GM12878 (cell line): ENCODE measurements at regions not wholly inside any gene's neighbourhood (a gene's known extent, or its start where the extent isn't known, plus 50 kb on each side); places are given as distances from the start of the nearest gene placed in this dataset.

Experiments
- ATAC-seq: fragments of 200-7000 bp; cut with Tn5 transposase; 3 replicates; pipeline ENCODE4 v1.9.1; 2020; ENCODE audit warnings: mild to moderate bottlenecking, moderate library complexity
- BruUV-seq: library from RNA; stranded (reverse); fragments of 400-500 nt; replicated peaks from 2 replicates; lab custom pipeline; 2021; lab: Mats Ljungman, UMichigan
- CTCF ChIA-PET: fragments of 300-600 bp; sonication (Branson Sonifier 250); formaldehyde crosslinking; extraction: SDS; loops from one replicate; lab custom pipeline; 2021; ENCODE audit warnings: inconsistent platforms; lab: Yijun Ruan, JAX
- POLR2A ChIA-PET: fragments of 350-600 bp; formaldehyde crosslinking; extraction: SDS; loops from one replicate; lab custom pipeline; 2021; ENCODE audit warnings: inconsistent platforms; lab: Charles Lee
- RAD21 ChIA-PET: fragments of 300-600 bp; sonication (Branson Sonifier 250); formaldehyde crosslinking; loops from one replicate; lab custom pipeline; 2023; ENCODE audit warnings: antibody characterized with exemption; ENCODE audit not compliant: unreplicated experiment; lab: Charles Lee
- SMC1A ChIA-PET: fragments of 300-600 bp; sonication (Branson Sonifier 250); formaldehyde crosslinking; loops from one replicate; lab custom pipeline; 2023; ENCODE audit not compliant: unreplicated experiment, uncharacterized antibody; lab: Charles Lee
- DNase-seq: peaks from one replicate; pipeline ENCODE4 v3.0.0-alpha.2; 2011; ENCODE audit warnings: low read depth, low spot score
- FAIRE-seq: peaks from 3 replicates; lab custom pipeline; 2011; peaks lifted over from hg19 to GRCh38; lab: Jason Lieb, UNC
- H2AFZ ChIP-seq: 2 replicates; pipeline ENCODE4 v1.6.0; 2011; ENCODE audit warnings: low read depth, low read length, control low read depth; ENCODE audit not compliant: control insufficient read depth
- H3K27ac ChIP-seq: 2 replicates; pipeline ENCODE4 v1.5.1; 2011; ENCODE audit warnings: control low read depth; ENCODE audit not compliant: control insufficient read depth, insufficient read depth
- H3K27me3 ChIP-seq, 2 experiments: replicated peaks in 1 of 2; 2 replicates each; pipeline versions ENCODE4 v1.6.0 to v1.6.1; 2011; ENCODE audit warnings: low read length in 1 of 2; ENCODE audit not compliant: control insufficient read depth in 2 of 2, insufficient read depth in 2 of 2
- H3K36me3 ChIP-seq, 2 experiments: 2 replicates each; pipeline ENCODE4 v1.5.1; 2011; ENCODE audit warnings: low read length in 1 of 2; ENCODE audit not compliant: control insufficient read depth in 2 of 2, insufficient read depth in 2 of 2
- H3K4me1 ChIP-seq: 2 replicates; pipeline ENCODE4 v1.6.1; 2011; ENCODE audit warnings: mild to moderate bottlenecking, low read length, moderate library complexity, mixed read lengths; ENCODE audit not compliant: control insufficient read depth, insufficient read depth
- H3K4me2 ChIP-seq: 2 replicates; pipeline ENCODE4 v1.6.0; 2011; ENCODE audit warnings: control low read depth; ENCODE audit not compliant: control insufficient read depth, insufficient read depth
- H3K4me3 ChIP-seq: fragments of 200-600 bp; sonication (generic); 2 replicates; pipeline ENCODE4 v1.5.1; 2016
- H3K79me2 ChIP-seq: 2 replicates; pipeline ENCODE4 v1.6.0; 2011; ENCODE audit warnings: low read length; ENCODE audit not compliant: control insufficient read depth, insufficient read depth
- H3K9ac ChIP-seq: 2 replicates; pipeline ENCODE4 v1.8.0; 2011; ENCODE audit warnings: low read length, control low read depth, mixed read lengths; ENCODE audit not compliant: control insufficient read depth, insufficient read depth
- H3K9me3 ChIP-seq: replicated peaks from 3 replicates; pipeline ENCODE4 v1.5.1; 2011; ENCODE audit warnings: mild to moderate bottlenecking, low read length; ENCODE audit not compliant: control insufficient read depth, insufficient read depth
- H4K20me1 ChIP-seq: 2 replicates; pipeline ENCODE4 v1.6.0; 2011; ENCODE audit not compliant: control insufficient read depth, insufficient read depth
- BACH1 ChIP-seq: fragments of 450-650 bp; IDR thresholded peaks from 2 replicates; pipeline ENCODE4 v1.6.1; 2017; ENCODE audit warnings: mild to moderate bottlenecking, borderline replicate concordance
- BCL11A ChIP-seq: IDR thresholded peaks from 2 replicates; pipeline ENCODE4 v1.6.1; 2011; ENCODE audit warnings: low read depth, low read length
- BCL3 ChIP-seq: IDR thresholded peaks from 2 replicates; pipeline ENCODE4 v1.6.1; 2011; ENCODE audit warnings: borderline replicate concordance, low read depth, mild to moderate bottlenecking, moderate library complexity, low read length; ENCODE audit not compliant: insufficient read depth, poor library complexity, severe bottlenecking
- BHLHE40 ChIP-seq, 2 experiments: fragments of 450-650 bp in 1 of 2; IDR thresholded peaks; 2 replicates each; pipeline ENCODE4 v1.6.1; 2011 to 2017; ENCODE audit warnings: low read depth in 2 of 2, borderline replicate concordance in 1 of 2, improper control_type of control experiment in 1 of 2, low read length in 1 of 2, mild to moderate bottlenecking in 1 of 2
- EED ChIP-seq: sonication (generic); IDR thresholded peaks from 2 replicates; pipeline ENCODE4 v1.6.1; 2016; ENCODE audit warnings: antibody characterized with exemption, low read depth
- EGR1 ChIP-seq, 2 experiments: IDR thresholded peaks; 1 replicate in 1 of 2; 2 replicates in 1 of 2; pipeline ENCODE4 v1.6.1; 2011 to 2012; ENCODE audit warnings: low read depth in 2 of 2, low read length in 2 of 2, borderline replicate concordance in 1 of 2, mild to moderate bottlenecking in 1 of 2, moderate library complexity in 1 of 2
- FOXM1 ChIP-seq: IDR thresholded peaks from 2 replicates; pipeline ENCODE4 v1.6.1; 2012; ENCODE audit warnings: low read depth, mild to moderate bottlenecking, inconsistent platforms, low read length, moderate library complexity
- HDAC6 ChIP-seq: fragments of 200-600 bp; sonication (generic); IDR thresholded peaks from one replicate; pipeline ENCODE4 v1.8.0; 2017; ENCODE audit warnings: antibody characterized with exemption; ENCODE audit not compliant: unreplicated experiment
- HDGF ChIP-seq: fragments of 450-650 bp; IDR thresholded peaks from 2 replicates; pipeline ENCODE4 v1.6.1; 2016; ENCODE audit warnings: antibody characterized with exemption
- IKZF2 ChIP-seq, 2 experiments: fragments of 450-650 bp; IDR thresholded peaks; 2 replicates each; pipeline ENCODE4 v1.6.1; 2017; ENCODE audit warnings: mild to moderate bottlenecking in 2 of 2, moderate library complexity in 2 of 2
- MYC ChIP-seq: IDR thresholded peaks from 2 replicates; pipeline ENCODE4 v1.6.1; 2011; ENCODE audit warnings: mild to moderate bottlenecking, low read length, moderate library complexity, inconsistent platforms; ENCODE audit not compliant: insufficient read depth, insufficient replicate concordance, insufficient read length, severe bottlenecking
- NR2C2 ChIP-seq: IDR thresholded peaks from 2 replicates; pipeline ENCODE4 v1.6.1; 2011; ENCODE audit warnings: borderline replicate concordance, low read depth; ENCODE audit not compliant: control insufficient read depth, insufficient read length
- RB1 ChIP-seq: fragments of 450-650 bp; formaldehyde crosslinking; IDR thresholded peaks from 2 replicates; pipeline ENCODE4 v1.6.1; 2017; ENCODE audit warnings: mild to moderate bottlenecking, borderline replicate concordance
- TCF12 ChIP-seq: IDR thresholded peaks from 2 replicates; pipeline ENCODE4 v1.6.1; 2011; ENCODE audit warnings: low read depth, mild to moderate bottlenecking, low read length
- YBX1 ChIP-seq: fragments of 450-650 bp; IDR thresholded peaks from 2 replicates; pipeline ENCODE4 v1.6.1; 2016; ENCODE audit warnings: antibody characterized with exemption
- WGBS: methylation state at CpG from one replicate; pipeline ENCODE4 v1.1.6; 2016; ENCODE audit warnings: low lambda C conversion rate; ENCODE audit not compliant: insufficient replicate concordance, insufficient coverage; ENCODE audit errors: missing lambda C conversion rate; 5-methylcytosine and 5-hydroxymethylcytosine counted together
- in situ Hi-C: fragments of 300-500 bp; cut with MboI; formaldehyde crosslinking; loops from 9 replicates; pipeline ENCODE4 v1.14.3; 2018; ENCODE audit warnings: mixed read lengths
- intact Hi-C: fragments of 100-400 bp; cut with micrococcal nuclease; formaldehyde crosslinking; loops from one replicate; pipeline ENCODE4 v1.14.2; 2022; ENCODE audit not compliant: unreplicated experiment
- TF ChIP-seq, protein P1 (sequence below): IDR thresholded peaks from 2 replicates; pipeline ENCODE4 v1.6.1; 2012; ENCODE audit warnings: low read depth, low read length, improper control_type of control experiment

DNA sequence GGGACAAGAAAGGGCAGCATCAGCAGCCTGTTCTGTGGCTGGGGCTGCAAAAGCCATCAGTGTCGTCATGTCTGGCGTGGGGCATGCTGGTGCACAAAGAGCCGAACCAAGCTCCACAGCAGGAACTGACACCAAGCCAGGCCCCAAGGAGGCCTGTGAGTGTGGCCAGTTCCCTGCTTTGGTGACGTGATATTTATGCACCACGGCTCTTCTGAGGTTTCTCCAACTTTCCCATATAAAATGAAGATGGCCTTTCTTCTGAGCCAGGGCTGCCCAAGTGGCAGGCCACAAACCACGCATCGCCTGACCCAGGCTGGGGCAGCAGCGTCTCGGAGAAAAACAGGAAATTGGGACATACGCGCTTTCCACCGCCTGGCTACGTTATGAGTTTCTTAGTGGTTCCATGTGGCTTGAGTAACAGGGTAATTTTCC, 109.9 kb downstream of the RIN2 start (continued):
- TF ChIP-seq MYC, result no peak

GRCh38 chr20:19868441-19868840, 110.4 kb downstream of the RIN2 start:
- H3K9ac ChIP-seq, result no peak overlapping the region
- POLR2A ChIA-PET, result no interaction called here

More at GRCh38 chr20:19868441-19868840, 110.4 kb downstream of the RIN2 start:
- Histone ChIP-seq H2AFZ (no peak overlapping the region), H3K4me3 (no peak overlapping the region), H3K27me3 (no peaks in the 10 kb centered on the region), H3K27ac (no peak overlapping the region), H3K4me2 (no peak overlapping the region), H4K20me1 (no peaks in the 10 kb centered on the region), H3K9me3 (no peaks in the 10 kb centered on the region; the same call in 2 of the 3 replicates), H3K36me3 (no peaks in the 10 kb centered on the region), H3K4me1 (no peaks in the 10 kb centered on the region), H3K79me2 (no peaks in the 10 kb centered on the region)
- DNase-seq (no peak), ATAC-seq (no peak), FAIRE-seq (no peak)
- TF ChIP-seq TCF12, result no peak
- no peak for TF ChIP-seq NR2C2
- no peak for TF ChIP-seq YBX1
- TF ChIP-seq BHLHE40 (IDR thresholded peaks at IDR 0.05; ENCODE audit: borderline replicate concordance in 1 of 2, low read depth in 2 of 2, low read length in 1 of 2), result no peak
- no peak for TF ChIP-seq RB1
- no peak for TF ChIP-seq FOXM1
- no peak for TF ChIP-seq BCL3
- TF ChIP-seq BCL11A, result no peak
- no peak for TF ChIP-seq HDAC6
- TF ChIP-seq, protein P1, sequence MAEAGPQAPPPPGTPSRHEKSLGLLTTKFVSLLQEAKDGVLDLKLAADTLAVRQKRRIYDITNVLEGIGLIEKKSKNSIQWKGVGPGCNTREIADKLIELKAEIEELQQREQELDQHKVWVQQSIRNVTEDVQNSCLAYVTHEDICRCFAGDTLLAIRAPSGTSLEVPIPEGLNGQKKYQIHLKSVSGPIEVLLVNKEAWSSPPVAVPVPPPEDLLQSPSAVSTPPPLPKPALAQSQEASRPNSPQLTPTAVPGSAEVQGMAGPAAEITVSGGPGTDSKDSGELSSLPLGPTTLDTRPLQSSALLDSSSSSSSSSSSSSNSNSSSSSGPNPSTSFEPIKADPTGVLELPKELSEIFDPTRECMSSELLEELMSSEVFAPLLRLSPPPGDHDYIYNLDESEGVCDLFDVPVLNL, result no peak
- TF ChIP-seq EGR1 (IDR thresholded peaks at IDR 0.05; ENCODE audit: borderline replicate concordance in 1 of 2, low read depth in 2 of 2, low read length in 2 of 2), result no peak
- TF ChIP-seq EED, result no peak
- no peak for TF ChIP-seq IKZF2 (IDR thresholded peaks at IDR 0.05)
- TF ChIP-seq BACH1, result no peak
- TF ChIP-seq HDGF, result no peak
- WGBS, result 23% methylated on average over 6 of the region's 6 CpGs
- intact Hi-C loops, result no loop called here
- in situ Hi-C loops, result no loop called here
- ChIA-PET RAD21 (no interaction called here), SMC1A (no interaction called here), CTCF (no interaction called here)
- BruUV-seq, result no TSS peak
